ENCODE measurements at regions not wholly inside any gene's neighbourhood (a gene's known extent, or its start where the extent isn't known, plus 50 kb on each side); places are given as distances from the start of the nearest gene placed in this dataset.

DNA sequence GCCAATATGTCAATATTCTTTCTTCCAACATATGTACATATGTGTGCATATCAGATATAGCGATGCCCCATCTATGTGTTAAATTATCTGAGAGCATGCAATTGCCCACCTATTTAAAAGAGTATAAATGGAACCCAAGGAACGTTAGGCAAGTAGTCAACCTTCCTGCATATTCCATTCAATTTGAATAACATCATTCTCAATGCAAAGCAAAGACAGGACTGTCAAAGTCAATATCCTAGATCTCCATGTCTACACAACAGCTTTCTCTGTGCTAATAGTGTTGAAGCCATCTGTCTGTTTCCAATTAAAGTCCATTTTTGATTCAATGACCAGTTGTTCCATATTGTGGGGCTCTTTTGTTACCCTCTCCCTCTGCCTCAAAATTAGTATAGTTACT is 85.3 kb upstream of the COX7C start:
- Histone ChIP-seq H2AK5ac (ENCODE audit: insufficient read length, low read length) (no peak overlapping the region), H2BK120ac (ENCODE audit: low read depth, low read length, poor library complexity, severe bottlenecking) (no peak overlapping the region), H4K8ac (replicated peaks; ENCODE audit: insufficient read length, low read depth, low read length) (no peak overlapping the region), H3K56ac (ENCODE audit: insufficient read length, low read depth, low read length) (no peak overlapping the region), H3K14ac (ENCODE audit: insufficient read depth, low read length) (no peak overlapping the region), H3K23ac (ENCODE audit: insufficient read length, low read depth, low read length) (no peak overlapping the region), H3K79me1 (ENCODE audit: insufficient read depth, low read depth, low read length, poor library complexity, severe bottlenecking) (no peaks in the 10 kb centered on the region), H3T11ph (ENCODE audit: low read length) (no peak overlapping the region), H3K4ac (ENCODE audit: low read depth, low read length) (no peak overlapping the region), H3K18ac (ENCODE audit: insufficient read length, low read depth, low read length) (no peak overlapping the region), H2BK12ac (ENCODE audit: insufficient read length, low read depth, low read length) (no peak overlapping the region), H2BK15ac (ENCODE audit: low read depth, low read length) (no peak overlapping the region), H4K5ac (ENCODE audit: insufficient read length, low read depth, low read length) (no peak overlapping the region), H3K23me2 (ENCODE audit: insufficient read length, low read depth, low read length, poor library complexity, severe bottlenecking) (no peaks in the 10 kb centered on the region), H3K27me3 (ENCODE audit: insufficient read depth, low read length) (no peaks in the 10 kb centered on the region), H3K4me1 (ENCODE audit: insufficient read depth, low read length) (no peaks in the 10 kb centered on the region), H4K91ac (ENCODE audit: insufficient read length, low read depth, low read length) (no peak overlapping the region), H3K79me2 (ENCODE audit: insufficient read depth, low read length) (no peaks in the 10 kb centered on the region), H2AFZ (ENCODE audit: low read length) (no peak overlapping the region), H2BK20ac (ENCODE audit: low read depth, low read length, poor library complexity, severe bottlenecking) (no peak overlapping the region), H3K4me2 (ENCODE audit: insufficient read depth, insufficient read length, low read length) (no peak overlapping the region), H3K9ac (ENCODE audit: extremely low read depth, insufficient read length, low read length) (no peak overlapping the region), H4K20me1 (ENCODE audit: control insufficient read depth, insufficient read depth, insufficient read length) (no peaks in the 10 kb centered on the region), H2BK5ac (ENCODE audit: insufficient read length, low read length) (no peak overlapping the region), H3K9me3 (ENCODE audit: control insufficient read depth, low read depth, low read length) (no peaks in the 10 kb centered on the region), H3K27ac (ENCODE audit: insufficient read length, low read depth, low read length) (no peak overlapping the region)
- Mint-ChIP-seq H3K36me3 (ENCODE audit: insufficient read depth in 1 of 3, low read depth in 3 of 3) (no peaks in the 10 kb centered on the region), H3K27ac (no peak overlapping the region), H3K9me3 (no peaks in the 10 kb centered on the region), H3K4me1 (no peaks in the 10 kb centered on the region), H3K4me3 (no peak overlapping the region), H3K27me3 (ENCODE audit: low read depth) (no peaks in the 10 kb centered on the region)
- DNase-seq: no peak
- TF ChIP-seq, protein P1, sequence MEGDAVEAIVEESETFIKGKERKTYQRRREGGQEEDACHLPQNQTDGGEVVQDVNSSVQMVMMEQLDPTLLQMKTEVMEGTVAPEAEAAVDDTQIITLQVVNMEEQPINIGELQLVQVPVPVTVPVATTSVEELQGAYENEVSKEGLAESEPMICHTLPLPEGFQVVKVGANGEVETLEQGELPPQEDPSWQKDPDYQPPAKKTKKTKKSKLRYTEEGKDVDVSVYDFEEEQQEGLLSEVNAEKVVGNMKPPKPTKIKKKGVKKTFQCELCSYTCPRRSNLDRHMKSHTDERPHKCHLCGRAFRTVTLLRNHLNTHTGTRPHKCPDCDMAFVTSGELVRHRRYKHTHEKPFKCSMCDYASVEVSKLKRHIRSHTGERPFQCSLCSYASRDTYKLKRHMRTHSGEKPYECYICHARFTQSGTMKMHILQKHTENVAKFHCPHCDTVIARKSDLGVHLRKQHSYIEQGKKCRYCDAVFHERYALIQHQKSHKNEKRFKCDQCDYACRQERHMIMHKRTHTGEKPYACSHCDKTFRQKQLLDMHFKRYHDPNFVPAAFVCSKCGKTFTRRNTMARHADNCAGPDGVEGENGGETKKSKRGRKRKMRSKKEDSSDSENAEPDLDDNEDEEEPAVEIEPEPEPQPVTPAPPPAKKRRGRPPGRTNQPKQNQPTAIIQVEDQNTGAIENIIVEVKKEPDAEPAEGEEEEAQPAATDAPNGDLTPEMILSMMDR (conservative IDR thresholded peaks at IDR 0.05): no peak
- no CpG with 5 or more reads among the region's 2 CpGs for WGBS (ENCODE audit: extremely low coverage, insufficient read length, low lambda C conversion rate)

All from H9 (cell line).